ENCODE measurements at regions not wholly inside any gene's neighbourhood (a gene's known extent, or its start where the extent isn't known, plus 50 kb on each side); places are given as distances from the start of the nearest gene placed in this dataset.

DNA sequence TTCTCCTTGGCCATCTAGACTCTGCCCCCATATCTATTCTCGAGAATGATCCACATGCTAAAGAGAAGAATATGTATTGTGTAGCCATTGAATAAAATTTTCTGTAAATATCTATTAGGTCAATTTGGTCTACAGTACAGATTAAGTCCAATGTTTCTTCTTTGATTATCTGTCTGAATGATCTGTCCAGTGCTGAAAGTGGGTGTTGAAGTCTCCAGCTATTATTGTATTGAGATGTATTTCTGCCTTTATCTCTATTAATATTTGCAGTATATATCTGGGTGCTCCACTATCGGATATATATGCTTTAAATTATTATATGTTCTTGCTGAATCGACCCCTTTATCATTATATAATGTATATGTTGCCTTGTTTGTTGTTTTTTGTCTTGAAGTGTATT, 384.9 kb upstream of the ROBO1 start:
- CTCF ChIA-PET, result no interaction called here
- DNase-seq (ENCODE audit: extremely low spot score), result no peak
- TF ChIP-seq, protein P1, sequence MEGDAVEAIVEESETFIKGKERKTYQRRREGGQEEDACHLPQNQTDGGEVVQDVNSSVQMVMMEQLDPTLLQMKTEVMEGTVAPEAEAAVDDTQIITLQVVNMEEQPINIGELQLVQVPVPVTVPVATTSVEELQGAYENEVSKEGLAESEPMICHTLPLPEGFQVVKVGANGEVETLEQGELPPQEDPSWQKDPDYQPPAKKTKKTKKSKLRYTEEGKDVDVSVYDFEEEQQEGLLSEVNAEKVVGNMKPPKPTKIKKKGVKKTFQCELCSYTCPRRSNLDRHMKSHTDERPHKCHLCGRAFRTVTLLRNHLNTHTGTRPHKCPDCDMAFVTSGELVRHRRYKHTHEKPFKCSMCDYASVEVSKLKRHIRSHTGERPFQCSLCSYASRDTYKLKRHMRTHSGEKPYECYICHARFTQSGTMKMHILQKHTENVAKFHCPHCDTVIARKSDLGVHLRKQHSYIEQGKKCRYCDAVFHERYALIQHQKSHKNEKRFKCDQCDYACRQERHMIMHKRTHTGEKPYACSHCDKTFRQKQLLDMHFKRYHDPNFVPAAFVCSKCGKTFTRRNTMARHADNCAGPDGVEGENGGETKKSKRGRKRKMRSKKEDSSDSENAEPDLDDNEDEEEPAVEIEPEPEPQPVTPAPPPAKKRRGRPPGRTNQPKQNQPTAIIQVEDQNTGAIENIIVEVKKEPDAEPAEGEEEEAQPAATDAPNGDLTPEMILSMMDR (IDR thresholded peaks at IDR 0.05; ENCODE audit: control extremely low read depth, extremely low read depth, low read depth, missing control alignments), result no peak
- POLR2A ChIA-PET, result no interaction called here

DNA sequence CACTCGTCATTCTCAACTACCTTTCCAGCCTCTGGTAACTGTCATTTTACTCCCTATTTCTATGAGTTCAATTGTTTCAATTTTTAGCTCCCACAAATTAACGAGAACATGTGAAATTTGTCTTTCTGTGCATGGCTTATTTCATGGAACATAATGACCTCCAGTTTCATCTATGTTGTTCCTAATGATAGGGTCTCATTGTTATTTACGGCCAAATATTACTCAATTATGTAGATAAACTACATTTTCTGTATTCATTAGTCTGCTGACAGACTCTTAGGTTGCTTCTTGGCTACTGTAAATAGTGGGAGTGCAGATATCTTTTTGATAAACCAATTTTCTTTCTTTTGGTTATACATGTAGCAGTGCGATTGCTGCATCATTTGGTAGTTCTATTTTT, 374.9 kb upstream of the ROBO1 start:
- DNase-seq (ENCODE audit: extremely low spot score), result no peak
- ChIA-PET CTCF (no interaction called here), POLR2A (no interaction called here)
- TF ChIP-seq, protein P1 (IDR thresholded peaks at IDR 0.05; ENCODE audit: control extremely low read depth, extremely low read depth, low read depth, missing control alignments), result no peak

DNA sequence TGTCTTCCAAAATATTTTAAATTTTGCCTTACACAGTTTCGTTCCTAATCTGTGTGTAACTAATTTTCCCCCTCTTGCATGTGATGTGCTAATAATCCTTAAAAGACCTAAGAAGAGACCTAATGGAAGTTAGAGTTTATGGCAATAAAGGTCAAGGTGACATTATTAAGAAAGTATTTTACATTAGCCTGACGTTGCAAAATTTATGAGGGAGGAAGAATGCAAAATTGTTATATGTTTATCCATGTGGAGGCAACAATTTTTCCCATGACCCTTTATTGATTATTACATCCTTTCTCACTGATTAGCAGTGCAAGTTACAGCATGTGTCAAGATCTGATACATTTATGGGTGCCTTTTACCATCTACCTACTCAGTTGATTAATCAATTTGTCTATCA, 373.8 kb upstream of the ROBO1 start:
- CTCF ChIA-PET, result no interaction called here
- POLR2A ChIA-PET, result no interaction called here

DNA sequence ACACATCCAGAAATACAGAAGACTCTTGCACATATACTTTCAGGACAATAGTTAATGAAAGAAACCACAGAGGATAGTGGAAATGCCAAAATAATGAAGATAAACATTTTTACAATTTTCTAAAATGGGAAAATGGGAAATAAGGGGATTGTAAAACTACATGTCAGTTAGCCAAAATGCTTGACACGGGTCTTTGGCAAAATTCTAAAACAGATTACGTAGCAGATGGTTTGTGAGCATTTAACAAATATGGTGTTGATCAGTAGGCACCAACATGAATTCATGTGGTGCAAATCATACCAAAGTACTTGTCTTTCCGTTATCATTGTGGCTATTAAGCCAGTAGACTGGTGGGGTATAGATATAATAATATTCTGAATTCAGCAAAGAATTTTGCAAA, 348.5 kb upstream of the ROBO1 start:
- ChIA-PET POLR2A (no interaction called here), CTCF (no interaction called here)
- no peak for DNase-seq (ENCODE audit: extremely low spot score)
- TF ChIP-seq, protein P1 (IDR thresholded peaks at IDR 0.05; ENCODE audit: control extremely low read depth, extremely low read depth, low read depth, missing control alignments), result no peak

More for the DNA sequence above, 373.8 kb upstream of the ROBO1 start:
- no peak for DNase-seq (ENCODE audit: extremely low spot score)
- TF ChIP-seq, protein P1 (IDR thresholded peaks at IDR 0.05; ENCODE audit: control extremely low read depth, extremely low read depth, low read depth, missing control alignments), result no peak

DNA sequence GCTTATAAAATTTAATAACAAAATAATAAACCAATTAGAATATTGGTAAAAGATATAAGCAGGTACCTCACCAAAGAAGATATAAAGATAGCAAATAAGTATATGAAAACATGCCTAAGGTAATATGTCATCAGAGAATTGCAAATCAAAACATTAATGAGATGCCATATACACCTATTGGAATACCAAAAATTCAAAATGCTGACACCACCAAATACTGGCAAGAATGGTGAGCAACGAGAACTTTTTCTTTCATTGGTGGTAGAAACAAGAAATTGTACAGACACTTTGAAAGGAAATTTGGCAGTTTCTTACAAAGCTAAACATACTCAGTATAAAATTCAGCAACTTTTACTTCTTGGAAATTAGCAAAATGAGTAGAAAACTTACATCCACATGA, 346.9 kb upstream of the ROBO1 start:
- DNase-seq (ENCODE audit: extremely low spot score), result no peak
- ChIA-PET POLR2A (no interaction called here), CTCF (no interaction called here)
- TF ChIP-seq, protein P1 (IDR thresholded peaks at IDR 0.05; ENCODE audit: control extremely low read depth, extremely low read depth, low read depth, missing control alignments), result no peak

DNA sequence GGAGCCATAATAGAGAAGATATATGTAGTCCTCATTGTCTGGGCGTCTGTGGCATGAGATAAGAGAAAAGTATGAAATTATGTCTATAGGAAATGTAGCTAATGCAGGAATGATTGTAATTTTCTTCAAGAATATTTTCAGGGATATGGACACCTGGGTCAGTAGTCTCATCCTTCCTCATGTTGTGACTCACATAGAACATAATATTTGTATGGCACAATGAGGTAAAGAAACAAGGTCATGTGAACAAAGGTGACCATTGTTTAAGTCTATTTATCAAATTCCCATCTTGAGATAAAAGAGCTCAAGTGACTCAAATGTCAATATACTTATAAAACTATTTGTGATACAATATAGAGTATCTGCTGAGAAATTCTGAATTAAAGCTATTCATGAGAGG, 345.5 kb upstream of the ROBO1 start:
- no peak for DNase-seq (ENCODE audit: extremely low spot score)
- TF ChIP-seq, protein P1 (IDR thresholded peaks at IDR 0.05; ENCODE audit: control extremely low read depth, extremely low read depth, low read depth, missing control alignments), result no peak
- POLR2A ChIA-PET, result no interaction called here
- CTCF ChIA-PET, result interaction anchor here (1.2 kb wide), 1 partner anchor 16 kb away, joined by 3 read pairs; no protein-coding TSS in a partner anchor

DNA sequence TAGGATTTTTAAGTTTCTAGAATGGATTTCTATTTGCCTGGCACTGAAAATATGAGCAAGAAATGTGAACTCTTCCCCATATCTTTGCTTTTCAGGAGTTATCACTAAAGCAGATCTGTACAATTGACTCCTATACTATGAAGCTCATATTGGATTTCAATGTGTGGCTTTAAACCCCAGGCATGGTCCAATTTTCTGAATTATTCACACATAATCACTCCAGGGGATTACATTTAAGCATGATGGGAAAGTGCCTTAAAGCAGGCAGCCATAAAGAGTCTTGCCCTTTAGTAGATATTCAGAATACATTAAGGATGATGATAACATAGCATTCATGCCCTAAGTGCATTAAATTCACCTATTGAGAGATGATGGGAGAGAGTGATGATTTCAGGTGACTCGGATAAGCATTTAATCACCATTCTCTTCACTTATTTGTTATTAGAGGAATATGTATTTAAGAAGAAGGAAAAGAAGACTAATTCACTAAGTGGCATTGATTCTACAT, 331.8 kb upstream of the ROBO1 start:
- TF ChIP-seq, protein P1 (IDR thresholded peaks at IDR 0.05; ENCODE audit: control extremely low read depth, extremely low read depth, low read depth, missing control alignments), result no peak
- POLR2A ChIA-PET, result no interaction called here
- no peak for DNase-seq (ENCODE audit: extremely low spot score)
- CTCF ChIA-PET, result interaction anchor here (1.3 kb wide), 1 partner anchor 11 kb away, joined by 3 read pairs; no protein-coding TSS in a partner anchor
